ENCODE measurements at regions not wholly inside any gene's neighbourhood (a gene's known extent, or its start where the extent isn't known, plus 50 kb on each side); places are given as distances from the start of the nearest gene placed in this dataset.

DNA sequence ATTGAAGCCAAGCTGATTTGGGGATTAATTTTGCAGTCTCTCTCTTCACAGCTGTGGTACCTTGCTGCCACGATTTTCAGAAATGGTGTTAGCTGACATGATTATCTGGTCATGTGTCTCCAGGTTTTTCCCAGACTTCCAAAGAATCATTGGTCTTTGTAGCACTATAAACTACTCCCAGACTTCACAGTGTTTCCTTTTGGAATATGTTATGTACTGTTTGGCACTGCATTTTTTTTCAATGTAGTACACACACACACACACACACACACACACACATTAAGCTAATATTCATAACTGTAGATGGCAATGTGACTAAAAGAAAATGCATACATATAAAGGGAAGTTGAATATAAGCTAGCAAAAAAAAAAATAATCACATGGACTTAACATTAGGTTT lies 856.6 kb upstream of the SPRY2 start:
- TF ChIP-seq MYC (IDR thresholded peaks at IDR 0.05; ENCODE audit: insufficient read depth, insufficient read length, insufficient replicate concordance, low read length, severe bottlenecking), result no peak
- TF ChIP-seq ATF7 (IDR thresholded peaks at IDR 0.05; ENCODE audit: low read depth), result no peak
- TF ChIP-seq MTA3 (IDR thresholded peaks at IDR 0.05; ENCODE audit: borderline replicate concordance, low read length), result no peak
- TF ChIP-seq ASH2L (IDR thresholded peaks at IDR 0.05; ENCODE audit: borderline replicate concordance, low read depth), result no peak
- TF ChIP-seq HDAC6 (IDR thresholded peaks at IDR 0.05; ENCODE audit: unreplicated experiment), result no peak
- no peak for TF ChIP-seq YY1 (IDR thresholded peaks at IDR 0.05; ENCODE audit: low read depth, low read length)
- TF ChIP-seq, protein P1, sequence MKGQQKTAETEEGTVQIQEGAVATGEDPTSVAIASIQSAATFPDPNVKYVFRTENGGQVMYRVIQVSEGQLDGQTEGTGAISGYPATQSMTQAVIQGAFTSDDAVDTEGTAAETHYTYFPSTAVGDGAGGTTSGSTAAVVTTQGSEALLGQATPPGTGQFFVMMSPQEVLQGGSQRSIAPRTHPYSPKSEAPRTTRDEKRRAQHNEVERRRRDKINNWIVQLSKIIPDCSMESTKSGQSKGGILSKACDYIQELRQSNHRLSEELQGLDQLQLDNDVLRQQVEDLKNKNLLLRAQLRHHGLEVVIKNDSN (IDR thresholded peaks at IDR 0.05; ENCODE audit: borderline replicate concordance, extremely low read length, insufficient read depth, low read depth, low read length), result no peak
- no peak for TF ChIP-seq CREB1 (IDR thresholded peaks at IDR 0.05; ENCODE audit: low read depth)
- TF ChIP-seq, protein P2, sequence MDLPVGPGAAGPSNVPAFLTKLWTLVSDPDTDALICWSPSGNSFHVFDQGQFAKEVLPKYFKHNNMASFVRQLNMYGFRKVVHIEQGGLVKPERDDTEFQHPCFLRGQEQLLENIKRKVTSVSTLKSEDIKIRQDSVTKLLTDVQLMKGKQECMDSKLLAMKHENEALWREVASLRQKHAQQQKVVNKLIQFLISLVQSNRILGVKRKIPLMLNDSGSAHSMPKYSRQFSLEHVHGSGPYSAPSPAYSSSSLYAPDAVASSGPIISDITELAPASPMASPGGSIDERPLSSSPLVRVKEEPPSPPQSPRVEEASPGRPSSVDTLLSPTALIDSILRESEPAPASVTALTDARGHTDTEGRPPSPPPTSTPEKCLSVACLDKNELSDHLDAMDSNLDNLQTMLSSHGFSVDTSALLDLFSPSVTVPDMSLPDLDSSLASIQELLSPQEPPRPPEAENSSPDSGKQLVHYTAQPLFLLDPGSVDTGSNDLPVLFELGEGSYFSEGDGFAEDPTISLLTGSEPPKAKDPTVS (IDR thresholded peaks at IDR 0.05; ENCODE audit: low read depth, low read length), result no peak
- TF ChIP-seq, protein P3, sequence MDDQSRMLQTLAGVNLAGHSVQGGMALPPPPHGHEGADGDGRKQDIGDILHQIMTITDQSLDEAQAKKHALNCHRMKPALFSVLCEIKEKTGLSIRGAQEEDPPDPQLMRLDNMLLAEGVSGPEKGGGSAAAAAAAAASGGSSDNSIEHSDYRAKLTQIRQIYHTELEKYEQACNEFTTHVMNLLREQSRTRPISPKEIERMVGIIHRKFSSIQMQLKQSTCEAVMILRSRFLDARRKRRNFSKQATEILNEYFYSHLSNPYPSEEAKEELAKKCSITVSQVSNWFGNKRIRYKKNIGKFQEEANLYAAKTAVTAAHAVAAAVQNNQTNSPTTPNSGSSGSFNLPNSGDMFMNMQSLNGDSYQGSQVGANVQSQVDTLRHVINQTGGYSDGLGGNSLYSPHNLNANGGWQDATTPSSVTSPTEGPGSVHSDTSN (IDR thresholded peaks at IDR 0.05; ENCODE audit: insufficient replicate concordance, low read depth, low read length), result no peak
- no peak for TF ChIP-seq ZNF384 (IDR thresholded peaks at IDR 0.05; ENCODE audit: borderline replicate concordance, low read depth, low read length)
- no peak for TF ChIP-seq ZNF207 (IDR thresholded peaks at IDR 0.05; ENCODE audit: borderline replicate concordance)
- TF ChIP-seq POLR2AphosphoS5 (IDR thresholded peaks at IDR 0.05; ENCODE audit: low read length), result no peak
- no peak for TF ChIP-seq ZNF217 (IDR thresholded peaks at IDR 0.05)
- TF ChIP-seq, protein P4, sequence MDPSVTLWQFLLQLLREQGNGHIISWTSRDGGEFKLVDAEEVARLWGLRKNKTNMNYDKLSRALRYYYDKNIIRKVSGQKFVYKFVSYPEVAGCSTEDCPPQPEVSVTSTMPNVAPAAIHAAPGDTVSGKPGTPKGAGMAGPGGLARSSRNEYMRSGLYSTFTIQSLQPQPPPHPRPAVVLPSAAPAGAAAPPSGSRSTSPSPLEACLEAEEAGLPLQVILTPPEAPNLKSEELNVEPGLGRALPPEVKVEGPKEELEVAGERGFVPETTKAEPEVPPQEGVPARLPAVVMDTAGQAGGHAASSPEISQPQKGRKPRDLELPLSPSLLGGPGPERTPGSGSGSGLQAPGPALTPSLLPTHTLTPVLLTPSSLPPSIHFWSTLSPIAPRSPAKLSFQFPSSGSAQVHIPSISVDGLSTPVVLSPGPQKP (IDR thresholded peaks at IDR 0.05; ENCODE audit: low read depth, low read length), result no peak
- no peak for TF ChIP-seq GABPA (IDR thresholded peaks at IDR 0.05; ENCODE audit: low read depth)
- no peak for TF ChIP-seq SMARCA5 (IDR thresholded peaks at IDR 0.05)
- no peak for TF ChIP-seq LARP7 (IDR thresholded peaks at IDR 0.05)

More for the DNA sequence above, 856.6 kb upstream of the SPRY2 start:
- CTCF ChIA-PET, result interaction anchor here (1.8 kb wide), 1 partner anchor 26 kb away, joined by 6 read pairs; no protein-coding TSS in a partner anchor
- Histone ChIP-seq H3K79me2 (ENCODE audit: control insufficient read depth, insufficient read depth, low read length) (no peaks in the 10 kb centered on the region), H3K27ac (ENCODE audit: control insufficient read depth, insufficient read depth) (no peak overlapping the region), H3K4me1 (ENCODE audit: control insufficient read depth, insufficient read depth, low read length) (no peaks in the 10 kb centered on the region), H3K4me3 (no peak overlapping the region), H3K36me3 (ENCODE audit: control insufficient read depth in 2 of 2, insufficient read depth in 2 of 2, low read length in 1 of 2) (no peaks in the 10 kb centered on the region), H3K4me2 (ENCODE audit: control insufficient read depth, insufficient read depth) (no peak overlapping the region), H3K9ac (ENCODE audit: control insufficient read depth, insufficient read depth, low read length) (no peak overlapping the region), H3K27me3 (replicated peaks in 1 of 2; ENCODE audit: control insufficient read depth in 2 of 2, insufficient read depth in 2 of 2, low read length in 1 of 2) (no peaks in the 10 kb centered on the region), H3K9me3 (replicated peaks; ENCODE audit: control insufficient read depth, insufficient read depth, low read length) (no peaks in the 10 kb centered on the region), H4K20me1 (ENCODE audit: control insufficient read depth, insufficient read depth) (no peaks in the 10 kb centered on the region), H2AFZ (ENCODE audit: control insufficient read depth, low read depth, low read length) (no peak overlapping the region)
- intact Hi-C loops (cut with micrococcal nuclease; ENCODE audit: unreplicated experiment) (no loop called here), in situ Hi-C loops (cut with MboI) (no loop called here)
- FAIRE-seq (no peak), DNase-seq (ENCODE audit: low read depth, low spot score) (no peak), ATAC-seq (no peak)
- SMC1A ChIA-PET (ENCODE audit: uncharacterized antibody, unreplicated experiment), result interaction anchor here (1.0 kb wide), 1 partner anchor 15 kb away, joined by 3 read pairs; no protein-coding TSS in a partner anchor
- WGBS (ENCODE audit: insufficient coverage, insufficient replicate concordance, low lambda C conversion rate, missing lambda C conversion rate), result 0% methylated on average over 1 of the region's 1 CpG
- no TSS peak for BruUV-seq (replicated peaks)
- POLR2A ChIA-PET, result interaction anchor here (0.6 kb wide), 1 partner anchor 20 kb away, joined by 3 read pairs; no protein-coding TSS in a partner anchor
- RAD21 ChIA-PET (ENCODE audit: unreplicated experiment), result interaction anchor here (1.1 kb wide), 1 partner anchor 27 kb away, joined by 3 read pairs; no protein-coding TSS in a partner anchor

Measured in GM12878 (cell line).